ENCODE measurements at regions not wholly inside any gene's neighbourhood (a gene's known extent, or its start where the extent isn't known, plus 50 kb on each side); places are given as distances from the start of the nearest gene placed in this dataset.

GRCh38 chr2:20544153-20544747 is 97.4 kb downstream of the RHOB start:
- TF ChIP-seq CTCF (IDR thresholded peaks at IDR 0.05) (no peak), POLR2AphosphoS5 (IDR thresholded peaks at IDR 0.05; ENCODE audit: low read depth, low read length) (no peak), ZBTB33 (IDR thresholded peaks at IDR 0.05; ENCODE audit: borderline replicate concordance, low read depth) (no peak), YY1 (IDR thresholded peaks at IDR 0.05; ENCODE audit: low read depth) (no peak), USF2 (IDR thresholded peaks at IDR 0.05; ENCODE audit: borderline replicate concordance, low read depth, low read length) (no peak)

All from SK-N-SH (cell line).